ENCODE measurements at regions not wholly inside any gene's neighbourhood (a gene's known extent, or its start where the extent isn't known, plus 50 kb on each side); places are given as distances from the start of the nearest gene placed in this dataset.
"Not testable (repeated sequence)": the region's sequence is repeated elsewhere in the genome, so short reads cannot be mapped to it uniquely, and the experiment has no call there.

GRCh38 chr16:76665571-76666275 is 388.5 kb downstream of the CNTNAP4 start:
- FAIRE-seq (no peak), DNase-seq (ENCODE audit: insufficient read length) (no peak)
- TF ChIP-seq POLR2A (IDR thresholded peaks at IDR 0.05; ENCODE audit: low read depth, low read length) (no peak), TAF1 (IDR thresholded peaks at IDR 0.05; ENCODE audit: borderline replicate concordance, low read depth, low read length) (no peak), POLR2AphosphoS5 (IDR thresholded peaks at IDR 0.05; ENCODE audit: low read depth, low read length) (no peak)

- DNase-seq (ENCODE audit: insufficient read length) (no peak), FAIRE-seq (no peak)
- TF ChIP-seq TAF1 (IDR thresholded peaks at IDR 0.05; ENCODE audit: borderline replicate concordance, low read depth, low read length) (no peak), POLR2AphosphoS5 (IDR thresholded peaks at IDR 0.05; ENCODE audit: low read depth, low read length) (no peak), POLR2A (IDR thresholded peaks at IDR 0.05; ENCODE audit: low read depth, low read length) (no peak)
These were observed 391.1 kb downstream of the CNTNAP4 start for GRCh38 chr16:76668207-76668725.

- TF ChIP-seq POLR2AphosphoS5 (IDR thresholded peaks at IDR 0.05; ENCODE audit: low read depth, low read length) (no peak), TAF1 (IDR thresholded peaks at IDR 0.05; ENCODE audit: borderline replicate concordance, low read depth, low read length) (no peak), POLR2A (IDR thresholded peaks at IDR 0.05; ENCODE audit: low read depth, low read length) (no peak)
- FAIRE-seq (no peak), DNase-seq (ENCODE audit: insufficient read length) (no peak)
These were observed 392.1 kb downstream of the CNTNAP4 start for GRCh38 chr16:76669288-76669687.

- TF ChIP-seq TAF1 (IDR thresholded peaks at IDR 0.05; ENCODE audit: borderline replicate concordance, low read depth, low read length) = no peak
- TF ChIP-seq POLR2A (IDR thresholded peaks at IDR 0.05; ENCODE audit: low read depth, low read length) = no peak
- TF ChIP-seq POLR2AphosphoS5 (IDR thresholded peaks at IDR 0.05; ENCODE audit: low read depth, low read length) = no peak
- no peak for DNase-seq (ENCODE audit: insufficient read length)
- FAIRE-seq = no peak
These were observed 393.1 kb downstream of the CNTNAP4 start for GRCh38 chr16:76670125-76670857.

GRCh38 chr16:76676356-76676755 is 399.2 kb downstream of the CNTNAP4 start:
- TF ChIP-seq POLR2A (IDR thresholded peaks at IDR 0.05; ENCODE audit: low read depth, low read length) = no peak
- no peak for TF ChIP-seq TAF1 (IDR thresholded peaks at IDR 0.05; ENCODE audit: borderline replicate concordance, low read depth, low read length)
- no peak for TF ChIP-seq POLR2AphosphoS5 (IDR thresholded peaks at IDR 0.05; ENCODE audit: low read depth, low read length)
- FAIRE-seq (no peak), DNase-seq (ENCODE audit: insufficient read length) (no peak)

- DNase-seq (ENCODE audit: insufficient read length) = no peak
- TF ChIP-seq TAF1 (IDR thresholded peaks at IDR 0.05; ENCODE audit: borderline replicate concordance, low read depth, low read length) (no peak), POLR2A (IDR thresholded peaks at IDR 0.05; ENCODE audit: low read depth, low read length) (no peak), POLR2AphosphoS5 (IDR thresholded peaks at IDR 0.05; ENCODE audit: low read depth, low read length) (no peak)
- FAIRE-seq = no peak
These were observed 404.1 kb downstream of the CNTNAP4 start for GRCh38 chr16:76681296-76681695.

- no peak for FAIRE-seq
- DNase-seq (ENCODE audit: insufficient read length) = no peak
These were observed 405.9 kb downstream of the CNTNAP4 start for GRCh38 chr16:76683051-76683450.

GRCh38 chr16:76696876-76697275 is 419.7 kb downstream of the CNTNAP4 start:
- TF ChIP-seq TAF1 (IDR thresholded peaks at IDR 0.05; ENCODE audit: borderline replicate concordance, low read depth, low read length) (no peak), POLR2A (IDR thresholded peaks at IDR 0.05; ENCODE audit: low read depth, low read length) (no peak), POLR2AphosphoS5 (IDR thresholded peaks at IDR 0.05; ENCODE audit: low read depth, low read length) (no peak)
- FAIRE-seq (no peak), DNase-seq (ENCODE audit: insufficient read length) (no peak)

More at GRCh38 chr16:76683051-76683450, 405.9 kb downstream of the CNTNAP4 start:
- TF ChIP-seq POLR2AphosphoS5 (IDR thresholded peaks at IDR 0.05; ENCODE audit: low read depth, low read length) = no peak
- no peak for TF ChIP-seq TAF1 (IDR thresholded peaks at IDR 0.05; ENCODE audit: borderline replicate concordance, low read depth, low read length)
- no peak for TF ChIP-seq POLR2A (IDR thresholded peaks at IDR 0.05; ENCODE audit: low read depth, low read length)

GRCh38 chr16:76705892-76706291 is 428.7 kb downstream of the CNTNAP4 start:
- no peak for FAIRE-seq
- no peak for TF ChIP-seq POLR2AphosphoS5 (IDR thresholded peaks at IDR 0.05; ENCODE audit: low read depth, low read length)
- TF ChIP-seq POLR2A (IDR thresholded peaks at IDR 0.05; ENCODE audit: low read depth, low read length) = no peak
- TF ChIP-seq TAF1 (IDR thresholded peaks at IDR 0.05; ENCODE audit: borderline replicate concordance, low read depth, low read length) = no peak
- no peak for DNase-seq (ENCODE audit: insufficient read length)

GRCh38 chr16:76713191-76713590 is 436.0 kb downstream of the CNTNAP4 start:
- no peak for DNase-seq (ENCODE audit: insufficient read length)
- FAIRE-seq = no peak
- no peak for TF ChIP-seq TAF1 (IDR thresholded peaks at IDR 0.05; ENCODE audit: borderline replicate concordance, low read depth, low read length)
- no peak for TF ChIP-seq POLR2AphosphoS5 (IDR thresholded peaks at IDR 0.05; ENCODE audit: low read depth, low read length)
- no peak for TF ChIP-seq POLR2A (IDR thresholded peaks at IDR 0.05; ENCODE audit: low read depth, low read length)

GRCh38 chr16:76716251-76716650 is 439.1 kb downstream of the CNTNAP4 start:
- FAIRE-seq; DNase-seq (ENCODE audit: insufficient read length): not testable (repeated sequence)

- DNase-seq (ENCODE audit: insufficient read length) (no peak), FAIRE-seq (no peak)
- TF ChIP-seq POLR2A (IDR thresholded peaks at IDR 0.05; ENCODE audit: low read depth, low read length) (no peak), TAF1 (IDR thresholded peaks at IDR 0.05; ENCODE audit: borderline replicate concordance, low read depth, low read length) (no peak)
These were observed 447.0 kb downstream of the CNTNAP4 start for GRCh38 chr16:76724181-76724580.
